GM23338 (cell line): ENCODE measurements at regions not wholly inside any gene's neighbourhood (a gene's known extent, or its start where the extent isn't known, plus 50 kb on each side); places are given as distances from the start of the nearest gene placed in this dataset.
A peak's percentile ranks its signal among the peaks of the same experiment; 100 is the strongest.

ENCODE experiments used
- ATAC-seq: fragments of 200-7000 bp; cut with Tn5 transposase; 3 replicates; pipeline ENCODE4 v1.9.1; 2020
- DNase-seq: peaks from one replicate; pipeline ENCODE4 v3.0.0-alpha.2; 2015; ENCODE audit warnings: low spot score
- H2AFZ ChIP-seq: fragments of 200-600 bp; sonication (generic); 2 replicates; pipeline ENCODE4 v1.8.0; 2016; ENCODE audit warnings: antibody characterized with exemption, mild to moderate bottlenecking, moderate library complexity
- H3F3A ChIP-seq: fragments of 200-600 bp; sonication (generic); replicated peaks from 2 replicates; pipeline ENCODE4 v1.8.0; 2017; ENCODE audit warnings: antibody characterized with exemption, mixed run types, low read depth
- H3K27ac ChIP-seq: fragments of 200-600 bp; sonication (generic); 2 replicates; pipeline ENCODE4 v1.6.1; 2016; ENCODE audit warnings: low read depth
- H3K27me3 ChIP-seq: fragments of 200-600 bp; sonication (generic); 2 replicates; pipeline ENCODE4 v1.8.0; 2016; ENCODE audit warnings: mild to moderate bottlenecking, mixed run types, moderate library complexity; ENCODE audit not compliant: insufficient read depth
- H3K36me3 ChIP-seq: fragments of 200-600 bp; sonication (generic); 2 replicates; pipeline ENCODE4 v1.8.0; 2016; ENCODE audit warnings: mild to moderate bottlenecking; ENCODE audit not compliant: insufficient read depth
- H3K4me1 ChIP-seq: fragments of 200-600 bp; sonication (generic); 2 replicates; pipeline ENCODE4 v1.8.0; 2016; ENCODE audit warnings: mild to moderate bottlenecking, moderate library complexity; ENCODE audit not compliant: insufficient read depth
- H3K4me2 ChIP-seq: fragments of 200-600 bp; sonication (generic); 2 replicates; pipeline ENCODE4 v1.7.1; 2017; ENCODE audit warnings: mixed run types
- H3K4me3 ChIP-seq: fragments of 200-600 bp; sonication (generic); 2 replicates; pipeline ENCODE4 v1.6.1; 2016; ENCODE audit warnings: mixed run types
- H3K79me2 ChIP-seq: fragments of 200-600 bp; sonication (generic); replicated peaks from 2 replicates; pipeline ENCODE4 v1.8.0; 2017; ENCODE audit warnings: mild to moderate bottlenecking; ENCODE audit not compliant: insufficient read depth
- H3K9me2 ChIP-seq: fragments of 200-600 bp; sonication (generic); 2 replicates; pipeline ENCODE4 v1.8.0; 2017; ENCODE audit not compliant: insufficient read depth
- H4K20me1 ChIP-seq: fragments of 200-600 bp; sonication (generic); replicated peaks from 2 replicates; pipeline ENCODE4 v1.8.0; 2017; ENCODE audit warnings: mild to moderate bottlenecking; ENCODE audit not compliant: insufficient read depth
- H3K27ac Mint-ChIP-seq: 2 replicates; pipeline ENCODE4 v1.8.0; 2020; ENCODE audit warnings: inconsistent platforms, mild to moderate bottlenecking, moderate library complexity, mixed read lengths
- H3K27me3 Mint-ChIP-seq: 3 replicates; pipeline ENCODE4 v1.8.0; 2022; ENCODE audit warnings: low read depth, mild to moderate bottlenecking, moderate library complexity, mixed read lengths, inconsistent platforms; ENCODE audit not compliant: insufficient read depth, poor library complexity
- H3K36me3 Mint-ChIP-seq: 3 replicates; pipeline ENCODE4 v1.8.0; 2021; ENCODE audit warnings: low read depth, mild to moderate bottlenecking, inconsistent platforms, moderate library complexity, mixed read lengths
- H3K4me1 Mint-ChIP-seq: 3 replicates; pipeline ENCODE4 v1.8.0; 2020; ENCODE audit warnings: mild to moderate bottlenecking, inconsistent platforms, mixed read lengths
- H3K4me3 Mint-ChIP-seq: 3 replicates; pipeline ENCODE4 v1.8.0; 2021; ENCODE audit warnings: moderate library complexity, mild to moderate bottlenecking, inconsistent platforms, mixed read lengths
- H3K9me3 Mint-ChIP-seq: 3 replicates; pipeline ENCODE4 v1.8.0; 2020; ENCODE audit warnings: moderate library complexity, mild to moderate bottlenecking, inconsistent platforms, mixed read lengths
- EZH2 ChIP-seq: fragments of 200-600 bp; sonication (generic); IDR thresholded peaks from one replicate; pipeline ENCODE4 v1.8.0; 2017; ENCODE audit warnings: antibody characterized with exemption, mild to moderate bottlenecking, low read depth; ENCODE audit not compliant: unreplicated experiment
- EZH2phosphoT487 ChIP-seq: fragments of 200-600 bp; sonication (generic); IDR thresholded peaks from one replicate; pipeline ENCODE4 v1.8.1; 2018; ENCODE audit warnings: antibody characterized with exemption; ENCODE audit not compliant: unreplicated experiment
- JUNB ChIP-seq: IDR thresholded peaks from one replicate; pipeline ENCODE4 v1.6.1; 2016; ENCODE audit warnings: antibody characterized with exemption; ENCODE audit not compliant: unreplicated experiment
- POLR2AphosphoS5 ChIP-seq: IDR thresholded peaks from 2 replicates; pipeline ENCODE4 v1.6.1; 2016; ENCODE audit warnings: antibody characterized with exemption, low read depth
- STAT1 ChIP-seq: IDR thresholded peaks from one replicate; pipeline ENCODE4 v1.6.1; 2016; ENCODE audit warnings: antibody characterized with exemption; ENCODE audit not compliant: unreplicated experiment
- TF ChIP-seq, protein P1 (sequence below): IDR thresholded peaks from 2 replicates; pipeline ENCODE4 v1.6.1; 2016; ENCODE audit warnings: antibody characterized with exemption
- TF ChIP-seq, protein P2 (sequence below): IDR thresholded peaks from one replicate; pipeline ENCODE4 v1.6.1; 2018; ENCODE audit warnings: antibody characterized with exemption; ENCODE audit not compliant: unreplicated experiment

DNA sequence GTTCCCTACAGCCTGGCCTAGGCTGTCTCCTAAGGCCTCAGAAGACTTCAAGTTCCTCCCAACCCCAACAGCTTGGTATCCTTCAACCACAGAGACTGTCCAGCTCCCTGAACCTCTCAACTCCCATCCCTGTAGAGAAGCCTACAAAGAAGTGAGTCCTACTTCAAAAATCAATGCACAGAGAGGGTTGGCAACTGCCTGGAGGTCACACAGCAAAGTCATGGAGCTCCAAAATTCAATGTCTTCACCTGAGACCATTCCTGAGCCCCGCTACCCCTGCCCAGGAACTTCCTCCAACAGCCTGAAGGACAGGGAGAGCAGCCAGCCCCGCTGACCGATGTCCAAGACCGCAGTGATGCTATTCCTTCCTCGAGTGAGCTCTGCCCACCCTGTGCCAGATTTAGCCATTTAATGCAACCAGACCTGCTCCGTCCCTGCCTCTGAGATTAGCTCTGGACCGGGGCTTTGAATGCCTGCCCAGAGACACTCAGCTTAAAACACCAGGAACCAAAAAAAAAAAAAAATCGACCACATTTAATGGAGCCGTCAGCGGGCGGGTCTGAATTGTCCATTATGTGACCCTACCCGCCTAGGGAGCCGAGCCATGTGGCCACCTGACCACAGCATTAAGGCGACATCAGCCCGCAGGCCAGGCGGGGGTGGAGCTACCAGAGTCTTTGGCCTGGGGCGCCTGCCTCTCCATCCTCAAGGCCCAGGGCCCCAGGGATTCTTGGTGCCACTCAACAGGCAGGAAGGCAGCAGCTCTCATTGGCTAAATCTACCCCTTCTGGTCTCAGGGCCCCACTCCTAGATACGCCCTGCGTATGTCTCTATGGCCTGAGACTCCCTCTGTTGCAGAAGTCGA lies 148.6 kb downstream of the SYF2 start:
- H3K27me3 Mint-ChIP-seq = peaks cover 4% of the 10 kb centered on the region

DNA sequence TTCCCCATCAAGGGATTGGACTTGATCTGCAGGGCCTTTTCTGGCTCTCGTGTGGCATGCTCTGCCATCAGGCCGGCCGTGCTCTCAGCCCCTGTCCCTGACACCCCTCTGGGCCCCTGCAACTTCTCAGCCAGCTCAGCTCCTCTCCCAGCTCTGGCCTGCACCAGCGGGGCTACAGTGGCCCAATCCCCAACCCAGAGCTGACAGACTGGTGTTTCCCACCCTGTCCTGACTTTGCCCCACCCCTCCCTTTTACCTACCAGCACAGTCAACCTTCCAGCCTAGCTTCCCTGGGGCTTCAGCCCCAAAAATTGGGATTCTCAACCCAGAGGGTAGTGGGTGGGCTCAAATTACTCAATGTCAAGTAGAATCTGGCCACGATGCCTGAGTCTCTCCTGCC lies 149.3 kb downstream of the SYF2 start:
- H3K36me3 ChIP-seq = no peaks in the 10 kb centered on the region
- no peak for DNase-seq
- H3K4me2 ChIP-seq = no peak overlapping the region
- no peaks in the 10 kb centered on the region for H3K4me1 ChIP-seq
- Mint-ChIP-seq H3K9me3 (no peaks in the 10 kb centered on the region; the same call in 2 of the 3 replicates), H3K27ac (no peak overlapping the region), H3K4me1 (no peaks in the 10 kb centered on the region), H3K27me3 (peaks cover 4% of the 10 kb centered on the region), H3K4me3 (no peak overlapping the region), H3K36me3 (no peaks in the 10 kb centered on the region)
- H3K27ac ChIP-seq = no peak overlapping the region
- ATAC-seq = no peak
- H3K9me2 ChIP-seq = no peaks in the 10 kb centered on the region
- H2AFZ ChIP-seq = no peak overlapping the region
- no peaks in the 10 kb centered on the region for H3K27me3 ChIP-seq
- TF ChIP-seq EZH2phosphoT487 (no peak), EZH2 (no peak), STAT1 (no peak), POLR2AphosphoS5 (no peak)
- TF ChIP-seq, protein P1, sequence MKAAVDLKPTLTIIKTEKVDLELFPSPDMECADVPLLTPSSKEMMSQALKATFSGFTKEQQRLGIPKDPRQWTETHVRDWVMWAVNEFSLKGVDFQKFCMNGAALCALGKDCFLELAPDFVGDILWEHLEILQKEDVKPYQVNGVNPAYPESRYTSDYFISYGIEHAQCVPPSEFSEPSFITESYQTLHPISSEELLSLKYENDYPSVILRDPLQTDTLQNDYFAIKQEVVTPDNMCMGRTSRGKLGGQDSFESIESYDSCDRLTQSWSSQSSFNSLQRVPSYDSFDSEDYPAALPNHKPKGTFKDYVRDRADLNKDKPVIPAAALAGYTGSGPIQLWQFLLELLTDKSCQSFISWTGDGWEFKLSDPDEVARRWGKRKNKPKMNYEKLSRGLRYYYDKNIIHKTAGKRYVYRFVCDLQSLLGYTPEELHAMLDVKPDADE = no peak
- TF ChIP-seq, protein P2, sequence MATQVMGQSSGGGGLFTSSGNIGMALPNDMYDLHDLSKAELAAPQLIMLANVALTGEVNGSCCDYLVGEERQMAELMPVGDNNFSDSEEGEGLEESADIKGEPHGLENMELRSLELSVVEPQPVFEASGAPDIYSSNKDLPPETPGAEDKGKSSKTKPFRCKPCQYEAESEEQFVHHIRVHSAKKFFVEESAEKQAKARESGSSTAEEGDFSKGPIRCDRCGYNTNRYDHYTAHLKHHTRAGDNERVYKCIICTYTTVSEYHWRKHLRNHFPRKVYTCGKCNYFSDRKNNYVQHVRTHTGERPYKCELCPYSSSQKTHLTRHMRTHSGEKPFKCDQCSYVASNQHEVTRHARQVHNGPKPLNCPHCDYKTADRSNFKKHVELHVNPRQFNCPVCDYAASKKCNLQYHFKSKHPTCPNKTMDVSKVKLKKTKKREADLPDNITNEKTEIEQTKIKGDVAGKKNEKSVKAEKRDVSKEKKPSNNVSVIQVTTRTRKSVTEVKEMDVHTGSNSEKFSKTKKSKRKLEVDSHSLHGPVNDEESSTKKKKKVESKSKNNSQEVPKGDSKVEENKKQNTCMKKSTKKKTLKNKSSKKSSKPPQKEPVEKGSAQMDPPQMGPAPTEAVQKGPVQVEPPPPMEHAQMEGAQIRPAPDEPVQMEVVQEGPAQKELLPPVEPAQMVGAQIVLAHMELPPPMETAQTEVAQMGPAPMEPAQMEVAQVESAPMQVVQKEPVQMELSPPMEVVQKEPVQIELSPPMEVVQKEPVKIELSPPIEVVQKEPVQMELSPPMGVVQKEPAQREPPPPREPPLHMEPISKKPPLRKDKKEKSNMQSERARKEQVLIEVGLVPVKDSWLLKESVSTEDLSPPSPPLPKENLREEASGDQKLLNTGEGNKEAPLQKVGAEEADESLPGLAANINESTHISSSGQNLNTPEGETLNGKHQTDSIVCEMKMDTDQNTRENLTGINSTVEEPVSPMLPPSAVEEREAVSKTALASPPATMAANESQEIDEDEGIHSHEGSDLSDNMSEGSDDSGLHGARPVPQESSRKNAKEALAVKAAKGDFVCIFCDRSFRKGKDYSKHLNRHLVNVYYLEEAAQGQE = no peak
- H3F3A ChIP-seq = no peaks in the 10 kb centered on the region
- H4K20me1 ChIP-seq = no peaks in the 10 kb centered on the region
- no peaks in the 10 kb centered on the region for H3K79me2 ChIP-seq
- H3K4me3 ChIP-seq = no peak overlapping the region

More for the DNA sequence above, 148.6 kb downstream of the SYF2 start:
- TF ChIP-seq JUNB = no peak
- Histone ChIP-seq H3K4me3 (no peak overlapping the region), H2AFZ (0 out of 2 replicates have a peak overlapping the region, but pooled peaks have one; percentile 18), H3K9me2 (no peaks in the 10 kb centered on the region), H3K27ac (no peak overlapping the region), H3K27me3 (no peaks in the 10 kb centered on the region), H3F3A (no peaks in the 10 kb centered on the region), H3K4me2 (no peak overlapping the region), H4K20me1 (no peaks in the 10 kb centered on the region), H3K4me1 (no peaks in the 10 kb centered on the region), H3K79me2 (no peaks in the 10 kb centered on the region), H3K36me3 (no peaks in the 10 kb centered on the region)
- H3K4me1 Mint-ChIP-seq = peaks cover 1% of the 10 kb centered on the region; the same call in 1 of the 3 replicates
- no peak overlapping the region for H3K4me3 Mint-ChIP-seq
- no peaks in the 10 kb centered on the region for H3K36me3 Mint-ChIP-seq
- DNase-seq = peak; percentile 42
- H3K27ac Mint-ChIP-seq = no peak overlapping the region
- ATAC-seq = peak; percentile 71
- no peaks in the 10 kb centered on the region; the same call in 2 of the 3 replicates for H3K9me3 Mint-ChIP-seq
